Sigmoid colon (tissue), 6 donors: ENCODE measurements at regions not wholly inside any gene's neighbourhood (a gene's known extent, or its start where the extent isn't known, plus 50 kb on each side); places are given as distances from the start of the nearest gene placed in this dataset.
"Not testable (repeated sequence)": the region's sequence is repeated elsewhere in the genome, so short reads cannot be mapped to it uniquely, and the experiment has no call there.

ENCODE experiments used
- DNase-seq: peaks from one replicate; pipeline ENCODE4 v3.0.0-alpha.2; 2019
- H3K27ac ChIP-seq, 4 donors: fragments of 200-600 bp; sonication (generic); one replicate each; pipeline ENCODE4 v1.5.1; 2016 to 2019; ENCODE audit warnings: mild to moderate bottlenecking in 1 of 4
- H3K27me3 ChIP-seq, 3 donors: fragments of 200-600 bp; sonication (generic); one replicate each; pipeline ENCODE4 v1.5.1; 2019; ENCODE audit warnings: mild to moderate bottlenecking in 1 of 3
- H3K36me3 ChIP-seq, 4 donors: fragments of 200-600 bp; sonication (generic); one replicate each; pipeline ENCODE4 v1.5.1; 2016 to 2019
- H3K4me1 ChIP-seq, 4 donors: fragments of 200-600 bp; sonication (generic); one replicate each; pipeline ENCODE4 v1.5.1; 2017 to 2019
- H3K4me3 ChIP-seq, 4 donors: fragments of 200-600 bp; sonication (generic); one replicate each; pipeline ENCODE4 v1.5.1; 2017 to 2019; ENCODE audit warnings: mild to moderate bottlenecking in 2 of 4, moderate library complexity in 1 of 4
- H3K9me3 ChIP-seq, 4 donors: fragments of 200-600 bp in 3 of 4; sonication (generic) in 3 of 4; one replicate each; pipeline versions ENCODE4 v1.5.1 to v1.6.1; 2013 to 2019
- EP300 ChIP-seq, 4 donors: sonication (generic); formaldehyde crosslinking; IDR thresholded peaks; one replicate each; pipeline ENCODE4 v1.6.1; 2017; ENCODE audit warnings: antibody characterized with exemption in 4 of 4
- POLR2A ChIP-seq, 2 donors: fragments of 450-650 bp; IDR thresholded peaks; one replicate each; pipeline ENCODE4 v1.6.1; 2016; ENCODE audit warnings: antibody characterized with exemption in 2 of 2, mild to moderate bottlenecking in 2 of 2, moderate library complexity in 2 of 2
- POLR2AphosphoS5 ChIP-seq, 4 donors: sonication (generic); formaldehyde crosslinking; IDR thresholded peaks; one replicate each; pipeline ENCODE4 v1.6.1; 2017; ENCODE audit warnings: antibody characterized with exemption in 4 of 4
- WGBS, 2 donors: extraction: QIAGEN DNeasy Blood & Tissue Kit; methylation state at CpG; one replicate each; pipeline ENCODE4 v1.1.7; 2013; 5-methylcytosine and 5-hydroxymethylcytosine counted together
- intact Hi-C: fragments of 100-400 bp; cut with DNase I; formaldehyde crosslinking; loops from one replicate; pipeline ENCODE4 v1.15.1; 2023
- TF ChIP-seq, protein P1 (sequence below), 4 experiments: fragments of 450-650 bp in 3 of 4; fragments of 200-600 bp in 1 of 4; IDR thresholded peaks; one replicate each; pipeline ENCODE4 v1.5.1; 2016 to 2019; ENCODE audit warnings: antibody characterized with exemption in 4 of 4, mild to moderate bottlenecking in 3 of 4, moderate library complexity in 2 of 4
- donor health status: healthy with polysubstance abuse.
- donor health status: healthy.

DNA sequence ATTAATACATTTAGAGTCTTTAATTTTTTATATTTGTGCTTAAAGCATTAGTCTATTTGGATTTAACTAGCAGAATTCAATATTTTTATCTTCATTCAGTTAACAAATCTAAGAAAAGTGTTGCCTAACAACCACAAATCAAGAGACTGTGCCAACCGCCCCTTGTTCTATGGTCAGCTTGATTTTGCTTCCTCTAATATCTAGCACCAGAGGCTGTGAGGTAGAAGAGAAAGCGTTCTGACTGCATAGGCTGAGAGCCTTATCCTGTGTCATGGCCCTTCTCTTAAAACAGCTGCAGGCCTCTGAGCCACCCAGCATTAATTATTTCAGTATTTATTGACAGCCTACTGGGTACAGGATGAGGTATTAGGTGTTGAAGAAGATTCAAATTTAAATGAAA, 693.0 kb upstream of the CDH6 start:
- H3K36me3 ChIP-seq = no peaks in the 10 kb centered on the region
- 85 to 87% methylated on average over 2 of the region's 2 CpGs for WGBS, 2 donors
- H3K4me3 ChIP-seq = no peak overlapping the region

DNA sequence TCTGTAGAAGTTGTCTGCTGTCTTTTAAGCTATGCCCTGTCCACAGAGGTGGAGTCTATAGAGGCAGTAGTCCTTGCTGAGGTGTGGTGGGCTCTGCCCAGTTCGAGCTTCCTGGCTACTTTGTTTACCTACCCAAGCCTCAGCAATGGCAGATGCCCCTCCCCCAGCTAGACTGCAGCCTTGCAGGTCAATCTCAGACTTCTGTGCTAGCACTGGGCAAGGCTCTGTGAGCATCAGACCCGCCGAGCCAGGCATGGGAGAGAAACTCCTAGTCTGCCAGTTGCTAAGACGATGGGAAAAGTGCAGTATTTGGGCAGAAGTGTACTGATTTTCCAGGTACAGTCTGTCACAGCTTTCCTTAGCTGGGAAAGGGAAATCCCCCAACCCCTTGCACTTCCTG, 694.1 kb upstream of the CDH6 start:
- H3K4me3 ChIP-seq = no peak overlapping the region
- peaks cover 0 to 3% (median 0%) of the 10 kb centered on the region in 4 donors for H3K9me3 ChIP-seq
- no peak for DNase-seq
- H3K36me3 ChIP-seq = no peaks in the 10 kb centered on the region
- TF ChIP-seq EP300 (IDR thresholded peaks at IDR 0.05) (no peak), POLR2AphosphoS5 (IDR thresholded peaks at IDR 0.05) (no peak), POLR2A (IDR thresholded peaks at IDR 0.05) (no peak)
- TF ChIP-seq, protein P1, sequence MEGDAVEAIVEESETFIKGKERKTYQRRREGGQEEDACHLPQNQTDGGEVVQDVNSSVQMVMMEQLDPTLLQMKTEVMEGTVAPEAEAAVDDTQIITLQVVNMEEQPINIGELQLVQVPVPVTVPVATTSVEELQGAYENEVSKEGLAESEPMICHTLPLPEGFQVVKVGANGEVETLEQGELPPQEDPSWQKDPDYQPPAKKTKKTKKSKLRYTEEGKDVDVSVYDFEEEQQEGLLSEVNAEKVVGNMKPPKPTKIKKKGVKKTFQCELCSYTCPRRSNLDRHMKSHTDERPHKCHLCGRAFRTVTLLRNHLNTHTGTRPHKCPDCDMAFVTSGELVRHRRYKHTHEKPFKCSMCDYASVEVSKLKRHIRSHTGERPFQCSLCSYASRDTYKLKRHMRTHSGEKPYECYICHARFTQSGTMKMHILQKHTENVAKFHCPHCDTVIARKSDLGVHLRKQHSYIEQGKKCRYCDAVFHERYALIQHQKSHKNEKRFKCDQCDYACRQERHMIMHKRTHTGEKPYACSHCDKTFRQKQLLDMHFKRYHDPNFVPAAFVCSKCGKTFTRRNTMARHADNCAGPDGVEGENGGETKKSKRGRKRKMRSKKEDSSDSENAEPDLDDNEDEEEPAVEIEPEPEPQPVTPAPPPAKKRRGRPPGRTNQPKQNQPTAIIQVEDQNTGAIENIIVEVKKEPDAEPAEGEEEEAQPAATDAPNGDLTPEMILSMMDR (IDR thresholded peaks at IDR 0.05) = no peak
- no peaks in the 10 kb centered on the region for H3K4me1 ChIP-seq
- no peak overlapping the region for H3K27ac ChIP-seq
- no peaks in the 10 kb centered on the region for H3K27me3 ChIP-seq
- intact Hi-C loops = no loop called here
- 48 to 65% methylated on average over 4 of the region's 4 CpGs for WGBS, 2 donors

More for the DNA sequence above, 693.0 kb upstream of the CDH6 start:
- intact Hi-C loops = no loop called here
- DNase-seq = no peak
- no peak for TF ChIP-seq POLR2A (IDR thresholded peaks at IDR 0.05)
- TF ChIP-seq EP300 (IDR thresholded peaks at IDR 0.05) = no peak
- TF ChIP-seq, protein P1 (IDR thresholded peaks at IDR 0.05) = no peak
- Histone ChIP-seq H3K9me3 (peaks cover 0 to 3% (median 0%) of the 10 kb centered on the region in 4 donors), H3K27ac (no peak overlapping the region), H3K27me3 (no peaks in the 10 kb centered on the region), H3K4me1 (no peaks in the 10 kb centered on the region)

DNA sequence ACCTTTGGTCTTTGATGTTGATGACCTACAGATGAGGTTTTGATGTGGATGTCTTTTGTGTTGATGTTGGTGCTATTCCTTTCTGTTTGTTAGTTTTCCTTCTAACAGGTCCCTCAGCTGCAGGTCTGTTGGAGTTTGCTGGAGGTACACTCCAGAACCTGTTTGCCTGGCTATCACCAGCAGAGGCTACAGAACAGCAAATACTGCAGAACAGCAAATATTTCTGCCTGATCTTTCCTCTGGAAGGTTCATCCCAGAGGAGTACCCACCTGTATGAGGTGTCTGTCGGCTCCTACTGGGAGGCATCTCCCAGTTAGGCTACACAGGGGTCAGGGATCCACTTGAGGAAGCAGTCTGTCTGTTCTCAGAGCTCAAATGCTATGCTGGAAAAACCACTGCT, 694.5 kb upstream of the CDH6 start:
- Histone ChIP-seq H3K27ac (no peak overlapping the region), H3K4me1 (no peaks in the 10 kb centered on the region), H3K27me3 (no peaks in the 10 kb centered on the region), H3K4me3 (no peak overlapping the region), H3K36me3 (no peaks in the 10 kb centered on the region), H3K9me3 (peaks cover 0 to 3% (median 0%) of the 10 kb centered on the region in 4 donors)
- TF ChIP-seq POLR2A (IDR thresholded peaks at IDR 0.05) (no peak), POLR2AphosphoS5 (IDR thresholded peaks at IDR 0.05) (no peak)
- 14 to 33% methylated on average over 1 of the region's 1 CpG for WGBS, 2 donors
- no peak for DNase-seq
- intact Hi-C loops = no loop called here

DNA sequence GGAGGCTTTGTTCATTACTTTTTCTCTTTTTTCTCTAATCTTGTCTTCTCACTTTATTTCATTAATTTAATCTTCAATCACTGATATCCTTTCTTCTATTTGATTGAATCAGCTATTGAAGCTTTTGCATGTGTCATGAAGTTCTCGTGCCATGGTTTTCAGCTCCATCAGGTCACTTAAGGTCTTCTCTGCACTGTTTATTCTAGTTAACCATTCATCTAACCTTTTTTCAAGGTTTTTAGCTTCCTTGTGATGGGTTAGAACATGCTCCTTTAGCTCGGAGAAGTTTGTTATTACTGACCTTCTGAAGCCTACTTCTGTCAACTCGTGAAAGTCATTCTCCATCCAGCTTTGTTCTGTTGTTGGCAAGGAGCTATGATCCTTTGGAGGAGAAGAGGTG, 695.0 kb upstream of the CDH6 start:
- H3K27ac ChIP-seq, H3K4me3 ChIP-seq, H3K36me3 ChIP-seq, H3K27me3 ChIP-seq, intact Hi-C loops, DNase-seq, H3K4me1 ChIP-seq, H3K9me3 ChIP-seq: not testable (repeated sequence)
- 40 to 76% methylated on average over 3 of the region's 3 CpGs for WGBS, 2 donors

DNA sequence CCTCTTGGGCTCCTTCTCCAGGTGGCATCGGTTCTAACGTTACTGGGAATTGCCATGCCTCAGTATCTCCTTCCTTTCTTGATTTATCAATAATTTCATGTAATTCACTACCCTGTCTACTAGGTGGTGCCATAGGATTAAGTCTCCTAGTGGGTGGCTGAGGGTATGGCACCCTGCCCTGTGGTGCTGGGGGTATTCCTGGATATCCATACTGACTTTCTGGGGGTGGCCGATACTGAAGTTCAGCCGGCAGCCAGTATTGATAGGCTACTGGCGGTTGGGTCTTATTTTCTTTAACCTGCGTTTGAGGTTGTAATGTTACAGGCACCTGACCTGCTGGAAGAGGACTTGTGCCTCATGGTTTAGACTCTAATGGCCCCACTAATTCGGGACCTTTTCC, 699.4 kb upstream of the CDH6 start:
- H3K36me3 ChIP-seq, H3K27me3 ChIP-seq, H3K4me1 ChIP-seq, H3K27ac ChIP-seq, intact Hi-C loops, H3K4me3 ChIP-seq, DNase-seq, H3K9me3 ChIP-seq: not testable (repeated sequence)
- WGBS, 2 donors = 75 to 87% methylated on average over 5 of the region's 7 CpGs

DNA sequence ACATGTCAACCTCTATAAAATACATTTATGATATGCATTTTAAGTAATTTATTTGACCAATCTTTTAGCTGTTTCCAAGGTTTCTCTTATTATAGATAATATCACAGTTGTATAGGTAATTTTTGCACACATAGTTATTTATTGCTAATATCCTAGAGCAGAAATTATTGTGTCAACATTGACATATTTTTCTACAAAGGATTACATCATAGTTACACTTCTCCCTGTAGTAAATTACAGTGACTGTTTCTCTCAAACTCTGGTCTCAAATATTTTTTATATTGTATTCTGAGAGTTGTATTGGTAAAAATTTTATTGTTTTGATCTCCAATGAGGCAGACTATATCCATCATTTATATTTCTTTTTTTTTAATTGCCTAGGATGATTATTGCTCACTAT, 714.4 kb upstream of the CDH6 start:
- TF ChIP-seq, protein P1 (IDR thresholded peaks at IDR 0.05) = no peak
- TF ChIP-seq EP300 (IDR thresholded peaks at IDR 0.05) (no peak), POLR2A (IDR thresholded peaks at IDR 0.05) (no peak), POLR2AphosphoS5 (IDR thresholded peaks at IDR 0.05) (no peak)
- no peak for DNase-seq
- H3K9me3 ChIP-seq = peaks cover 0 to 10% (median 2%) of the 10 kb centered on the region in 4 donors
- intact Hi-C loops = no loop called here
- H3K4me3 ChIP-seq = no peak overlapping the region
- H3K27ac ChIP-seq = no peak overlapping the region
- H3K36me3 ChIP-seq = no peaks in the 10 kb centered on the region
- H3K4me1 ChIP-seq = no peaks in the 10 kb centered on the region
- no peaks in the 10 kb centered on the region for H3K27me3 ChIP-seq
